Neuronal stem cell (in vitro differentiated cells): ENCODE measurements at regions not wholly inside any gene's neighbourhood (a gene's known extent, or its start where the extent isn't known, plus 50 kb on each side); places are given as distances from the start of the nearest gene placed in this dataset.

Experiments used
- DNase-seq: peaks from one replicate; pipeline ENCODE4 v3.0.0-alpha.2; 2013; ENCODE audit warnings: low spot score
- H2AFZ ChIP-seq: one replicate; pipeline ENCODE4 v1.6.1; 2013; ENCODE audit warnings: mild to moderate bottlenecking, low read length, inconsistent platforms
- H2AK5ac ChIP-seq: 2 replicates; pipeline ENCODE4 v1.6.1; 2013; ENCODE audit warnings: low read depth, mild to moderate bottlenecking, inconsistent platforms, low read length, moderate library complexity, mixed read lengths
- H2BK120ac ChIP-seq: 2 replicates; pipeline ENCODE4 v1.6.1; 2013; ENCODE audit warnings: low read depth, mild to moderate bottlenecking, inconsistent platforms, low read length, moderate library complexity, mixed read lengths
- H2BK12ac ChIP-seq: one replicate; pipeline ENCODE4 v1.6.1; 2013; ENCODE audit warnings: low read length, inconsistent platforms
- H2BK15ac ChIP-seq: 2 replicates; pipeline ENCODE4 v1.6.1; 2013; ENCODE audit warnings: mild to moderate bottlenecking, low read length, inconsistent platforms, mixed read lengths
- H2BK5ac ChIP-seq: one replicate; pipeline ENCODE4 v1.6.1; 2013; ENCODE audit warnings: inconsistent platforms, mild to moderate bottlenecking, low read length, moderate library complexity
- H3K14ac ChIP-seq: one replicate; pipeline ENCODE4 v1.6.1; 2013; ENCODE audit warnings: low read length, inconsistent platforms
- H3K18ac ChIP-seq: 2 replicates; pipeline ENCODE4 v1.6.1; 2013; ENCODE audit warnings: low read length, inconsistent platforms
- H3K23ac ChIP-seq: 2 replicates; pipeline ENCODE4 v1.6.1; 2013; ENCODE audit warnings: low read depth, mild to moderate bottlenecking, mixed read lengths, low read length, inconsistent platforms; ENCODE audit not compliant: poor library complexity
- H3K27ac ChIP-seq: replicated peaks from 3 replicates; pipeline ENCODE4 v1.5.1; 2013; ENCODE audit warnings: low read length, inconsistent platforms
- H3K27me3 ChIP-seq, 3 experiments: 2 replicates each; pipeline ENCODE4 v1.6.1; 2013; ENCODE audit warnings: low read length in 3 of 3, mild to moderate bottlenecking in 2 of 3, inconsistent platforms in 1 of 3, low read depth in 1 of 3, mixed read lengths in 1 of 3, moderate library complexity in 1 of 3; ENCODE audit not compliant: control insufficient read depth in 3 of 3, insufficient read depth in 3 of 3
- H3K36me3 ChIP-seq, 2 donors: replicated peaks in 1 of 2; 2 replicates each; pipeline ENCODE4 v1.6.1; 2013; ENCODE audit warnings: low read length in 2 of 2; ENCODE audit not compliant: control insufficient read depth in 2 of 2, insufficient read depth in 2 of 2
- H3K4ac ChIP-seq: 2 replicates; pipeline ENCODE4 v1.6.1; 2013; ENCODE audit warnings: inconsistent platforms, mild to moderate bottlenecking, low read length, moderate library complexity
- H3K4me1 ChIP-seq, 2 donors: 1 replicate in 1 of 2; 2 replicates in 1 of 2; pipeline ENCODE4 v1.6.1; 2013; ENCODE audit warnings: low read length in 2 of 2, low read depth in 1 of 2; ENCODE audit not compliant: control insufficient read depth in 2 of 2, insufficient read depth in 1 of 2
- H3K4me2 ChIP-seq: one replicate; pipeline ENCODE4 v1.6.1; 2013; ENCODE audit warnings: mild to moderate bottlenecking, low read length, inconsistent platforms; ENCODE audit not compliant: insufficient read depth, poor library complexity, severe bottlenecking
- H3K4me3 ChIP-seq, 2 donors: 2 replicates each; pipeline ENCODE4 v1.5.1; 2013; ENCODE audit warnings: low read length in 2 of 2, mild to moderate bottlenecking in 2 of 2, inconsistent platforms in 1 of 2, moderate library complexity in 1 of 2
- H3K79me1 ChIP-seq: one replicate; pipeline ENCODE4 v1.6.1; 2013; ENCODE audit warnings: low read depth, mild to moderate bottlenecking, inconsistent platforms, low read length, moderate library complexity
- H3K9ac ChIP-seq: one replicate; pipeline ENCODE4 v1.6.1; 2013; ENCODE audit warnings: mild to moderate bottlenecking, low read depth, low read length, inconsistent platforms; ENCODE audit not compliant: poor library complexity
- H3K9me3 ChIP-seq, 2 donors: replicated peaks in 1 of 2; 2 replicates each; pipeline versions ENCODE3 to v1.6.1; 2013; ENCODE audit warnings: low read length in 2 of 2, mild to moderate bottlenecking in 2 of 2, inconsistent platforms in 1 of 2, low read depth in 1 of 2, mixed read lengths in 1 of 2, moderate library complexity in 1 of 2; ENCODE audit not compliant: control insufficient read depth in 2 of 2, insufficient read depth in 1 of 2
- H4K8ac ChIP-seq: one replicate; pipeline ENCODE4 v1.6.1; 2013; ENCODE audit warnings: low read depth, mild to moderate bottlenecking, inconsistent platforms, low read length, moderate library complexity
- H4K91ac ChIP-seq: one replicate; pipeline ENCODE4 v1.6.1; 2013; ENCODE audit warnings: low read length, low read depth, mild to moderate bottlenecking, inconsistent platforms; ENCODE audit not compliant: poor library complexity
- WGBS, 2 donors: extraction: QIAGEN DNeasy Blood & Tissue Kit; methylation state at CpG; one replicate each; pipeline ENCODE4 v1.1.7; 2013; ENCODE audit warnings: missing lambda C conversion rate in 2 of 2, mixed read lengths in 1 of 2; ENCODE audit not compliant: insufficient read length in 2 of 2, insufficient replicate concordance in 1 of 2; ENCODE audit errors: extremely low coverage in 2 of 2; 5-methylcytosine and 5-hydroxymethylcytosine counted together

- DNase-seq, result no peak
- no peaks in the 10 kb centered on the region for H3K36me3 ChIP-seq
- H3K4me2 ChIP-seq, result no peak overlapping the region
- H3K4me1 ChIP-seq, result no peaks in the 10 kb centered on the region
- no peak overlapping the region for H3K9ac ChIP-seq
- no peak overlapping the region for H3K27ac ChIP-seq
- H3K79me1 ChIP-seq, result no peaks in the 10 kb centered on the region
- no peaks in the 10 kb centered on the region for H3K27me3 ChIP-seq
- no peak overlapping the region for H2BK120ac ChIP-seq
- no peak overlapping the region for H3K18ac ChIP-seq
- no peak overlapping the region for H2BK12ac ChIP-seq
- H2AFZ ChIP-seq, result no peak overlapping the region
- no peak overlapping the region for H3K4ac ChIP-seq
- no peak overlapping the region for H3K4me3 ChIP-seq
- no peak overlapping the region for H2AK5ac ChIP-seq
- H2BK15ac ChIP-seq, result no peak overlapping the region
- no peak overlapping the region for H4K8ac ChIP-seq
- H2BK5ac ChIP-seq, result no peak overlapping the region
- H3K9me3 ChIP-seq, result peaks cover 0 to 9% of the 10 kb centered on the region in 2 donors
- no peak overlapping the region for H4K91ac ChIP-seq
- no peak overlapping the region for H3K14ac ChIP-seq
- no peak overlapping the region for H3K23ac ChIP-seq
- WGBS, 2 donors, result no CpG with 5 or more reads among the region's 1 CpG
Measured at GRCh38 chr14:44036248-44036647, 470.8 kb downstream of the FSCB start.

- Histone ChIP-seq H4K8ac (no peak overlapping the region), H2AK5ac (no peak overlapping the region), H3K27ac (no peak overlapping the region), H2AFZ (no peak overlapping the region), H3K4me3 (no peak overlapping the region), H3K9ac (no peak overlapping the region), H3K18ac (no peak overlapping the region), H3K9me3 (peaks cover 0 to 9% of the 10 kb centered on the region in 2 donors), H2BK12ac (no peak overlapping the region), H3K79me1 (no peaks in the 10 kb centered on the region), H3K4me1 (peaks cover 0 to 2% of the 10 kb centered on the region in 2 donors), H2BK15ac (no peak overlapping the region), H3K23ac (no peak overlapping the region), H3K4ac (no peak overlapping the region), H3K14ac (no peak overlapping the region), H4K91ac (no peak overlapping the region), H3K36me3 (no peaks in the 10 kb centered on the region), H3K4me2 (no peak overlapping the region), H2BK5ac (no peak overlapping the region), H2BK120ac (no peak overlapping the region), H3K27me3 (no peaks in the 10 kb centered on the region)
- no CpG with 5 or more reads among the region's 2 CpGs for WGBS, 2 donors
- DNase-seq, result no peak
Measured at GRCh38 chr14:44035707-44036106, 471.4 kb downstream of the FSCB start.

- Histone ChIP-seq H4K91ac (no peak overlapping the region), H3K9me3 (no peaks in the 10 kb centered on the region), H3K27ac (no peak overlapping the region)
Measured at GRCh38 chr14:44030831-44031383, 476.2 kb downstream of the FSCB start.

GRCh38 chr14:44029933-44030332 lies 477.1 kb downstream of the FSCB start:
- H3K27ac ChIP-seq, result no peak overlapping the region

More at GRCh38 chr14:44030831-44031383, 476.2 kb downstream of the FSCB start:
- Histone ChIP-seq H3K27me3 (no peaks in the 10 kb centered on the region), H2BK12ac (no peak overlapping the region), H3K4me1 (peaks cover 0 to 2% of the 10 kb centered on the region in 2 donors), H2BK5ac (no peak overlapping the region), H4K8ac (no peak overlapping the region), H3K36me3 (no peaks in the 10 kb centered on the region), H3K14ac (no peak overlapping the region), H3K9ac (no peak overlapping the region), H3K4ac (no peak overlapping the region), H3K79me1 (no peaks in the 10 kb centered on the region), H2AFZ (peak overlapping the region; percentile 81), H2AK5ac (no peak overlapping the region), H3K4me2 (no peak overlapping the region), H3K18ac (no peak overlapping the region), H2BK120ac (no peak overlapping the region), H2BK15ac (no peak overlapping the region), H3K4me3 (no peak overlapping the region), H3K23ac (no peak overlapping the region)
- peak; percentile 8 for DNase-seq
- no CpG with 5 or more reads among the region's 4 CpGs for WGBS, 2 donors

More at GRCh38 chr14:44029933-44030332, 477.1 kb downstream of the FSCB start:
- Histone ChIP-seq H2BK120ac (no peak overlapping the region), H3K36me3 (no peaks in the 10 kb centered on the region), H2AK5ac (no peak overlapping the region), H2BK12ac (no peak overlapping the region), H2AFZ (no peak overlapping the region), H3K14ac (no peak overlapping the region), H3K4me2 (no peak overlapping the region), H3K9ac (no peak overlapping the region), H3K4me3 (no peak overlapping the region), H3K23ac (no peak overlapping the region), H3K4me1 (peaks cover 0 to 2% of the 10 kb centered on the region in 2 donors), H3K18ac (no peak overlapping the region), H3K79me1 (no peaks in the 10 kb centered on the region), H4K8ac (no peak overlapping the region), H2BK5ac (no peak overlapping the region), H3K9me3 (no peaks in the 10 kb centered on the region), H2BK15ac (no peak overlapping the region), H4K91ac (no peak overlapping the region), H3K27me3 (no peaks in the 10 kb centered on the region), H3K4ac (no peak overlapping the region)
- no peak for DNase-seq
